ENCODE measurements at regions not wholly inside any gene's neighbourhood (a gene's known extent, or its start where the extent isn't known, plus 50 kb on each side); places are given as distances from the start of the nearest gene placed in this dataset.
"Not testable (repeated sequence)": the region's sequence is repeated elsewhere in the genome, so short reads cannot be mapped to it uniquely, and the experiment has no call there.

GRCh38 chr11:92436034-92436920, 211.7 kb downstream of the FAT3 start:
- DNase-seq, result no peak

- DNase-seq, result no peak
Measured at GRCh38 chr11:92439133-92439532, 214.5 kb downstream of the FAT3 start.

DNA sequence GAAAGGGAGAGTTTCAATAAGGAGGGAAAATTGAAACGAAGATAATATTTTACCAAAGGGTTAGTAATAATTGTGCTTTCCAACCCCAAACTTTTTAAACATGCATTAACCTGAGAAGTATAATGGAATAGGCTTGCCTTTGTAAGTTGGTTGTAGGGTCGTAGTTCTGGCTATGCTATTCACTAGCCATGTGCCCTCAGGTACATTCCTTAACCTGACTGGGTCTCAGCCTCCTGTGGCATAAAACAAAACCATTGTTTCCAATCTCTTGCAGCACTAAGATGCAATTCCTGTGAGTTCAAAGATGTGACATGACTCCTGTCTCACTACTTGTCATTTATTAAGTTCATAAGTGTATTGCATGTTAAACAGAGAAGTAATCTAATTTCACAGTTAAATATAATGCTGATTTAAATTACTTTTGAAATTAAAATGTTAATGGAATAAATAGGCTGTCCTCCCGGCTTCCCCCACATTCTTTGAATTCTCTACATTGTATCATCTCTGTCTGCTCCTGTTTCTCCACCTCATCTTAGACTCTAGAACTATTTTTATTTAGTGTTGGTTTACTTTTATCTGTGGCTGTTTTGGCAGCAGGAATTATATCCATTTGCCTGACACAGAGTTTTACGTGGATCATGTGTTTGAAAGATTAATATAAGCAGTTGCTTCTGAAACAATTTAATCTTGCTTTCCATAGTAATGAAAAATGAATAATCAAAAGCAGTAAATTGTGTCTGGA, 216.3 kb downstream of the FAT3 start:
- no peak for DNase-seq

DNA sequence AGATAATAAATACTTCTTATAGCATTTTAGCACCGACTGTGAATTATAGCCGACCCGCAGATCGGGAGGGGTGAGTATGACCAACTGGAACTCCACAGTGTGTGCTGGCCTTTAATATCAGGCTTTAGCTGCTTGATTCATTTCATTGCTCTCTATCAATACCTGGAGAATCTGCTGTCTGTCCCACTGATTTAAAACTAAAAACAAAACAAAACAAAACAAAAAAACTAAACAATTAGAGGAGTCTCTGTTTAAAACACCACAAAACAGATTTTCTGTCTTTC, 216.8 kb downstream of the FAT3 start:
- DNase-seq, result no peak

DNA sequence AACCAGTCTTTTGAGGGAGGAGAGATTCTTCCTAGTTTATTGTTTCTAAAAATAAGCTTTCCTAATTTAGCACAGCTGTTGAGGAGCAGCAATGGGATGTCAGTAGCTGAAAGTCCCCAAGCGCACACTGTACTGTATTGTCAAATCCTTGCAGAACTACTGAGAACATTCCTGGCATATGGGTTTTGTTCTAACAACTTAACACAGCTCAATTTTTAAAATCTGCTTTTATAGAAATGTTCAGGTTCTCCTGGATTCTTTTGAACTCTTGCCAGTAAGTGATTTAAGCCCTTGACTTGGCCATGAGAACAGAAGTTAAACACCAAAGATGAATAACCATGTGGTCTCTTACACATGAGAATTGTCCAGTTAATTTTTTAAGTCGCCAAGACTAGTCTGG, 218.6 kb downstream of the FAT3 start:
- DNase-seq, result no peak

DNA sequence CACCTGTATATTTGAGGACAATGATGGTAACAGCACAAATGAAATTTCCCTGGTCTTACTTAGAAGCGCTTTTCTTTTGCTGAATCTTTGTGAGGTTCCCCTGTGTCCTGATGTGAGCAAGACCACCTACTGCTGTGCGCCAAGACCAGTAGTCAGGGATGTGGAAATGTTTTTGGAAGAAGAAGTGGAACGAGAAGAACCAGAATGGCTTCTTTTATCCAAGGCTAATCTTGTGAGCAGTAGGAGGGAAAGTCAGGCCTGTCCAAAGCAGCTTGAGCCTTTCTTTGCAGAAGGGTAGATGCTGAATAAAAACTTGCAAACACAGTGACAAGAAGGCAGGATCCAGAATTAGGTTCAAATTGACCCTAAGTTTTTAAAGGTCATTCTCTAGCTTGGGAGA, 223.0 kb downstream of the FAT3 start:
- no peak for DNase-seq

GRCh38 chr11:92449222-92449621, 224.6 kb downstream of the FAT3 start:
- no peak for DNase-seq

GRCh38 chr11:92449780-92450179, 225.2 kb downstream of the FAT3 start:
- DNase-seq, result no peak

GRCh38 chr11:92451063-92451462, 226.4 kb downstream of the FAT3 start:
- DNase-seq, result no peak

DNA sequence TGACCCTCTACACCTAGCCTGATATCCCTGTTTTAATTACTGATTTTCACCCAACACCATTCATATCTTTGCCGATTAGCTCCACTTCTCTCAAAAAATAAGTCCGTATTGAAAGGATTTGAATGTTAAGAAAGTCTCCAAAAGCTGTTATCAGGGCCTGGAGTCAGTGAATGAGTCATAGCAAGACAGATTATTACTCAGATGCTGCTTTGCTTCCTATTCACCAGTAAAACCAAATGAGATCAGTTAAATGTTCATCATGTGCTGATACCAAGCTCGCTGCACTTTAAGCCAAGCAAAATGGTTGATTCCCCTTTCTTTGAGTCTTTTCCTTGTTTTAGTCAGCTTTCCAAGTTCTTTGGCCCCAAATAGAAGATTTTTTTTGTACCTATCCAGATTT, 228.4 kb downstream of the FAT3 start:
- no peak for DNase-seq

GRCh38 chr11:92455210-92455790, 230.7 kb downstream of the FAT3 start:
- DNase-seq, result no peak

DNA sequence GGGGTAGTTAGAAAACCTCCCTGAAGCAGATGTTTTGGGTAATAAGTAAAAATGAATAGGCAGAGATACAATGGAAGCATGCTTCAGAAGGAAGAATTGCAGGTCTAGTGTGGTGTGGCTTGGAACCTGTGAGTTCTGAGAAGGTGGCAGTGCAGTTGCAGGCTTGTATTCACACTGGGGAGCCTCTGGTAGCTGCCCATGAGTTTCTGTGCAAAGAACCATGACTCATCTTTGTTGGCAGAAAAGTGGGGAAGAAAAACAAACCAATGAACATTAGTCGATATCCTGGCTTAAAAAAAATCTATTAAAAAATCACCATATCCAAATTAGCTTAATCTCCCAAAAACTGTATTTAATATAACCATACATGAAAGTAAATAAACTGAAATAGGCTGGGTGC, 232.6 kb downstream of the FAT3 start:
- no peak for DNase-seq

DNA sequence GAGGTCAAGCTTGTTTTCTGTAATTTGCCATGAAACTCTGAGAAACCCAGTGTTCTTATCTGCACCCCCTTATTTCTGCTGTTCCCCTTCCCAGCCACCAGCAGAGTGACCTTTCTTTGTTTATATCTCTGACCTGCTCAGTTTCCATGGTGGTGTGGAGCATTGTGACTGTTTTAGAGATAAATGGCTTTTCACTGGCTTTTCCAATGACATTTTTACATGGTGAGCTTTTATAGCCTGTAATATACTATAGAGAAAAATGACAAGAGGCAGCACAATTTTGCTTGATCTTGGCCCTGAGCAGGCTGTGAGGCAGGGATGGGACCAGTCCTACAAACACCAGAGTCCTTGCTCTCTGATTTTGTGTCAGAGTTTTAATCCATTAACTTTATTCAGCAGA, 233.9 kb downstream of the FAT3 start:
- DNase-seq, result no peak

GRCh38 chr11:92460213-92460612, 235.6 kb downstream of the FAT3 start:
- no peak for DNase-seq

DNA sequence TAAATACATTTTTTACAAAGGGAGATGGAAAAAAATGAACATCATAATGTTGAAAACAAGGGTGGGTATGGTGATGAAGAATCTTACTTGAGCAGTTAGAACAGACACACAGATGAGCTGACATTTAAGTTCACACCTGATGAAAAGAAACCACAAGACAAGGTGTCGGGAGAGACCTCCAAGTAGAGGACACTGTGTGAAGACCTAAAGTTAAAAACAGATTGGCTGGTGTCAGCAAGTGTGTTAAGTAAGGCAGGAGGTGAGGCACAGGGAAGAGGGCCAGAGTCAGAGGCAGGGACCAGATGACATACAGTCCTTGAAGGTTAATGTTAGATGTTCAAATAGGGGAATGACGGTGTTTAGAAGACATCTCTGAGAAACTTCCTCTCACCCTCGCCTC, 236.8 kb downstream of the FAT3 start:
- no peak for DNase-seq

DNA sequence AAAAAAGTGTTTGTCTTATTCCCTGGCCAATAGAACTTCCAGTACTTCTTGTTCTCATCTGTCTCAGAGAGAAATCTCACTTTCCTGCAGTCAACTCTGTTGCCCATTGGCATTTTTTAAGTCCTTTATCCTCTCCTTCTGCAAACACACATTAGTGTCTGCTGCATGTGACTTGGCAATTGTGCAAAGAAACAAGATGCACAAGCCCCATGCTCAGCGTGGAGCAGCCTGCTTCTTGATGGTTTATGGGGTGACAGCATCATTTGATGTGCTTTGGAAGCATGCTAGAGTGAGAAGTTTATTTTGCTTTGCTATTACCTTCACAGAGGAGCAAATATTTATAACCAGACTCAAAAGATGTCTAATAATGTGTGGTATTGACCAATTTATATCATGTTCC, 238.2 kb downstream of the FAT3 start:
- DNase-seq, result no peak

DNA sequence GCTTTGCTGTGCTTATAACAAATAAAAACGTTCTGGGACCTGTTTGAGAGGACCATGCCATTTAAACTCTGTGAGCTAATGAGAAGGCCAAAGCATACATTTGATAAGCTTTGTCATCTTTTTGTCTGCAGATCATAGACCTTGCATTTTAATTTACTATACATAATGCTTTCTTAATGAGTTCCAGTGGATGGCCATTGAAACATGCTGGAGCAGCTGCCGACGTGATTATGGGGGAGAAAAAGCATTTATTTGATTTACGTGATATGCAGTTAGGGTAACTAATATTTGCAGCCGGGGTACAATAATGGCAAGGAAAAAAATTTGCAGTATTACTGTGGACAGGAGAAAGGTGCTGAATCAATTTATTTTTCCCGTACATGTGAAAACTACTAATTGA, 240.2 kb downstream of the FAT3 start:
- DNase-seq, result no peak

GRCh38 chr11:92465410-92465809, 240.8 kb downstream of the FAT3 start:
- DNase-seq, result not testable (repeated sequence)

DNA sequence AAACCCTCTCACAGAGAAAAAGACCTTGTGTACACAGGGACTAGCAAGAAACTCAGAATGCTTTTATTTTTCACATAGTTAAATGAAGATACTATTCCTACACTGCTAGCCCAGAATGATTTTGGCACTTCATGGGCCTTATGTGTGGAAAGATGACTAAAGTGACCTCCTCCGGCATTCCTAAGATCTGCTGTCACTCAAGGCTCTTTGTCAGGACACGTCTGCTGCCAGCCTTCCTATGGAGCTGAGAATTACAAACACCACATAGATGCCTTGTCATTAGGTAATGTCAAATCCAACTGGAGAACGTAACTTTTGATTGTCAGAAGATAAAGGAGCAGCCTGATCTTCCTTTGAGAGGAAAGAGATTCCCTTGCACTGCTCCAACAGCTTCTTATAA, 249.1 kb downstream of the FAT3 start:
- DNase-seq, result no peak

DNA sequence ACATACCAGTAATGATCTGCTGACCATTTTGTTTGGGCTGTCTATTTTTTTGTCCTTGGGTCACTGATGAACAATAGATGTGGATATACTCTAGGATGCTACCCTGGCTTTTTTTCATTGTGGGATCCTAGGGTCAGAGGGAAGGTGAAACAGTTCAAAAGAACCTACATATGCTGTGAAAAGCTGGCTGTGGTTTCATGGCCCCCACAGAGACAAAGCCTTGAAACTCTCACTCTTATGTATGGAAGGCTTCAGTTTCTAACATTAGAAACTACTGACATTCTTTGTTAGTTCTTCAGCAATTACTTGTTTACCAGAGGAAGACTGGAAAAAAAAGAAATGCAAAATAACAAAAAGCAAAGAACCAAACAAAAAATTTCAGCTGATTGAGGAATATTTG, 250.7 kb downstream of the FAT3 start:
- DNase-seq, result no peak

DNA sequence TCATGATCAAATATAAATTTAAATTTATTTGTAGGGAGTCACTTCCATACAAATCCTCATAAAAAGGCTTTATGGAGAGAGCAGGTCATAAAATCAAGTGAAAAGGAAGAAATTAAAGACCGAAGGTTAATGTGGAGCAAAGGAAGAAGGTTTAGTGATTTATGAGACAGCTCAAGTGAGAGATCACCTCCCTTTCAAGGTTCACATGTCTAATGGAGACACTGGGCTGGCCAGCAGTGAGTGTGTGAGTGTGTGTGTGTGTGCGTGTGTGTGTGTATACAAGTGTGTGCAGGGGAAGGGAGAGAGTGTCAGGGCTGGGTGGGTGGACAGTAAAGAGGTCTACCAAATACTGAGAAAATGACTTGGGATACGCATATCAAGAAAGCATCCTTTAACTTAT, 251.2 kb downstream of the FAT3 start:
- no peak for DNase-seq

GRCh38 chr11:92477686-92478085, 253.1 kb downstream of the FAT3 start:
- DNase-seq, result no peak

GRCh38 chr11:92480499-92480898, 255.9 kb downstream of the FAT3 start:
- no peak for DNase-seq

DNA sequence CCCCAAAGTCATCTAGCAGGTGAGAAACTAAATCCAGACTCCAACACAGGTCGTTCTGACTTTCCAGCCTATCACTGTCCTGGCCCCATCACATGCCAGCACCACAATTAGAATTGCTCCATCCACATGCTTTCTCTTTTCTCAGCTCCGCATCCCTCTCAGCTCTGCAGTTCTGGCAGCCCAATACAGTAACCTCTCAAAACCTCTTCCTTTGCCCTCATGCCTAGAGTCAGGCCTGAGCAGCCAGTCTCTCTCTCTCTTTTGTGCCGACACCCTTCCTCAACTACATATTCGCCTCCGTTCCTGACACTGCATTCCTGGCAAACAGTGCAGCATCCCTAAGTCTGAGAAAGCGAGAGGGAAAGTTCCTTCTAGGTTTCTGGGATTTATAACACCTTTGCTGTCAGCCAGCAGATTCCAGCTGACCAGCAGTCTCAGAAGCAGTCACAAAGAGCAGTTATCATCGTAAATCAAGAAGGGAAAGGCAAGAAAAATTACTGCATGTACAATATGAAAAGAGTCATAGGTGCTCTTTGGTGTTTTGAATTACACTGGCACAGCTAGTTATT, 258.0 kb downstream of the FAT3 start:
- DNase-seq, result no peak
